Activated CD4-positive, alpha-beta T cell treated with anti-CD3 and anti-CD28 coated beads, Interleukin-2, amount 50 U/mL, for 16 hours (primary cell): ENCODE measurements at regions not wholly inside any gene's neighbourhood (a gene's known extent, or its start where the extent isn't known, plus 50 kb on each side); places are given as distances from the start of the nearest gene placed in this dataset.
"Not testable (repeated sequence)": the region's sequence is repeated elsewhere in the genome, so short reads cannot be mapped to it uniquely, and the experiment has no call there.

Source experiments
- DNase-seq: peaks from one replicate; pipeline ENCODE4 v3.0.0-alpha.2; 2020

GRCh38 chr11:44456544-44457300 lies 108.7 kb upstream of the CD82 start:
- no peak for DNase-seq

- DNase-seq: no peak
Measured at GRCh38 chr11:44457862-44458261, 107.6 kb upstream of the CD82 start.

GRCh38 chr11:44463751-44464150 lies 101.7 kb upstream of the CD82 start:
- DNase-seq: no peak

GRCh38 chr11:44464741-44465140 lies 100.7 kb upstream of the CD82 start:
- no peak for DNase-seq

- DNase-seq: no peak
Measured at GRCh38 chr11:44466531-44467205, 98.8 kb upstream of the CD82 start.

- DNase-seq: no peak
Measured at GRCh38 chr11:44467413-44467812, 98.0 kb upstream of the CD82 start.

GRCh38 chr11:44467931-44468330 lies 97.5 kb upstream of the CD82 start:
- DNase-seq: no peak

GRCh38 chr11:44468345-44468988 lies 97.0 kb upstream of the CD82 start:
- no peak for DNase-seq

GRCh38 chr11:44469412-44469811 lies 96.1 kb upstream of the CD82 start:
- DNase-seq: no peak

GRCh38 chr11:44470854-44471253 lies 94.6 kb upstream of the CD82 start:
- no peak for DNase-seq

GRCh38 chr11:44471603-44472002 lies 93.9 kb upstream of the CD82 start:
- no peak for DNase-seq

GRCh38 chr11:44472916-44473315 lies 92.5 kb upstream of the CD82 start:
- DNase-seq: no peak

GRCh38 chr11:44474702-44475101 lies 90.8 kb upstream of the CD82 start:
- no peak for DNase-seq

GRCh38 chr11:44475114-44475686 lies 90.3 kb upstream of the CD82 start:
- DNase-seq: no peak

- not testable (repeated sequence) for DNase-seq
Measured at GRCh38 chr11:44482338-44482737, 83.1 kb upstream of the CD82 start.

GRCh38 chr11:44483919-44484610 lies 81.4 kb upstream of the CD82 start:
- DNase-seq: no peak

GRCh38 chr11:44488165-44488965 lies 77.1 kb upstream of the CD82 start:
- no peak for DNase-seq

GRCh38 chr11:44493383-44493782 lies 72.1 kb upstream of the CD82 start:
- no peak for DNase-seq

- no peak for DNase-seq
Measured at GRCh38 chr11:44493930-44494329, 71.5 kb upstream of the CD82 start.

- DNase-seq: no peak
Measured at GRCh38 chr11:44494785-44495184, 70.7 kb upstream of the CD82 start.

GRCh38 chr11:44496391-44496790 lies 69.1 kb upstream of the CD82 start:
- DNase-seq: no peak
